ENCODE measurements at regions not wholly inside any gene's neighbourhood (a gene's known extent, or its start where the extent isn't known, plus 50 kb on each side); places are given as distances from the start of the nearest gene placed in this dataset.
"Not testable (repeated sequence)": the region's sequence is repeated elsewhere in the genome, so short reads cannot be mapped to it uniquely, and the experiment has no call there.

DNA sequence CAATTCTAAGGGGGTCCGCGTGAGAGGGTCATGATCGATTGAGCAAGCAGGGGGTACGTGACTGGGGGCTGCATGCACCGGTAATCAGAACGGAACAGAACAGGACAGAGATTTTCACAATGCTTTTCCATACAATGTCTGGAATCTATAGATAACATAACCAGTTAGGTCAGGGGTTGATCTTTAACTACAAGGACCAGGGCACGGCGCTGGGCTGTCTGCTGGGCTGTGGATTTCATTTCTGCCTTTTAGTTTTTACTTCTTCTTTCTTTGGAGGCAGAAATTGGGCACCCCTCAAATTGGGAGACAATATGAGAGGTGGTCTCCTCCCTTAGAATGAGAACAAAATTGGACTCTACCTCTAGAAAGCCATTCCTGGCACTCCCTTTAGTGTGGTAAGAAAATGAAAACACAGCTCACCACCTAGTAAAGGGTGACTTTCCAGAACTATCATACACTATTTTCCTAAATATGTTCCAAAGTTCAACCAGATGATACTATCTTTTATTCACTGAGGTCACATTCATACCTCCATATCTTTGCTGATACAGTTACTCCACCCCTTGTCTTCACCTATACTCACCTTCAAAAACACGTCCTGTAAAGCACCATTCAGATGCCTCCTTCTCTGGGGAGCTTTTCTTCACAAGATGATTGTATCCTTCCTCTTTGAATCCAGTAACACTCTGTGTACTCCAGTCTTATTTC, 1058.3 kb upstream of the SLIT2 start:
- TF ChIP-seq, protein P1, sequence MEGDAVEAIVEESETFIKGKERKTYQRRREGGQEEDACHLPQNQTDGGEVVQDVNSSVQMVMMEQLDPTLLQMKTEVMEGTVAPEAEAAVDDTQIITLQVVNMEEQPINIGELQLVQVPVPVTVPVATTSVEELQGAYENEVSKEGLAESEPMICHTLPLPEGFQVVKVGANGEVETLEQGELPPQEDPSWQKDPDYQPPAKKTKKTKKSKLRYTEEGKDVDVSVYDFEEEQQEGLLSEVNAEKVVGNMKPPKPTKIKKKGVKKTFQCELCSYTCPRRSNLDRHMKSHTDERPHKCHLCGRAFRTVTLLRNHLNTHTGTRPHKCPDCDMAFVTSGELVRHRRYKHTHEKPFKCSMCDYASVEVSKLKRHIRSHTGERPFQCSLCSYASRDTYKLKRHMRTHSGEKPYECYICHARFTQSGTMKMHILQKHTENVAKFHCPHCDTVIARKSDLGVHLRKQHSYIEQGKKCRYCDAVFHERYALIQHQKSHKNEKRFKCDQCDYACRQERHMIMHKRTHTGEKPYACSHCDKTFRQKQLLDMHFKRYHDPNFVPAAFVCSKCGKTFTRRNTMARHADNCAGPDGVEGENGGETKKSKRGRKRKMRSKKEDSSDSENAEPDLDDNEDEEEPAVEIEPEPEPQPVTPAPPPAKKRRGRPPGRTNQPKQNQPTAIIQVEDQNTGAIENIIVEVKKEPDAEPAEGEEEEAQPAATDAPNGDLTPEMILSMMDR (IDR thresholded peaks at IDR 0.05; ENCODE audit: insufficient read depth, low read length, poor library complexity, severe bottlenecking): no peak

GRCh38 chr4:19191979-19192650, 1059.6 kb upstream of the SLIT2 start:
- TF ChIP-seq, protein P1 (IDR thresholded peaks at IDR 0.05; ENCODE audit: insufficient read depth, low read length, poor library complexity, severe bottlenecking): no peak
- no peaks in the 10 kb centered on the region for H3K27me3 ChIP-seq (replicated peaks; ENCODE audit: control insufficient read depth, insufficient read depth, low read length)

More for the DNA sequence above, 1058.3 kb upstream of the SLIT2 start:
- no peak for DNase-seq (ENCODE audit: extremely low read depth, insufficient read length)
- H3K36me3 ChIP-seq (ENCODE audit: control insufficient read depth, insufficient read depth, low read length): no peaks in the 10 kb centered on the region
- H3K4me3 ChIP-seq (replicated peaks; ENCODE audit: low read depth, low read length): no peak overlapping the region
- no peaks in the 10 kb centered on the region for H3K27me3 ChIP-seq (replicated peaks; ENCODE audit: control insufficient read depth, insufficient read depth, low read length)

GRCh38 chr4:19187691-19188090, 1064.0 kb upstream of the SLIT2 start:
- Histone ChIP-seq H3K27me3 (replicated peaks; ENCODE audit: control insufficient read depth, insufficient read depth, low read length) (no peaks in the 10 kb centered on the region), H3K36me3 (ENCODE audit: control insufficient read depth, insufficient read depth, low read length) (no peaks in the 10 kb centered on the region), H3K4me3 (replicated peaks; ENCODE audit: low read depth, low read length) (no peak overlapping the region)
- DNase-seq (ENCODE audit: extremely low read depth, insufficient read length): no peak
- TF ChIP-seq, protein P1 (IDR thresholded peaks at IDR 0.05; ENCODE audit: insufficient read depth, low read length, poor library complexity, severe bottlenecking): no peak

More at GRCh38 chr4:19191979-19192650, 1059.6 kb upstream of the SLIT2 start:
- Histone ChIP-seq H3K4me3 (replicated peaks; ENCODE audit: low read depth, low read length) (no peak overlapping the region), H3K36me3 (ENCODE audit: control insufficient read depth, insufficient read depth, low read length) (no peaks in the 10 kb centered on the region)
- no peak for DNase-seq (ENCODE audit: extremely low read depth, insufficient read length)

DNA sequence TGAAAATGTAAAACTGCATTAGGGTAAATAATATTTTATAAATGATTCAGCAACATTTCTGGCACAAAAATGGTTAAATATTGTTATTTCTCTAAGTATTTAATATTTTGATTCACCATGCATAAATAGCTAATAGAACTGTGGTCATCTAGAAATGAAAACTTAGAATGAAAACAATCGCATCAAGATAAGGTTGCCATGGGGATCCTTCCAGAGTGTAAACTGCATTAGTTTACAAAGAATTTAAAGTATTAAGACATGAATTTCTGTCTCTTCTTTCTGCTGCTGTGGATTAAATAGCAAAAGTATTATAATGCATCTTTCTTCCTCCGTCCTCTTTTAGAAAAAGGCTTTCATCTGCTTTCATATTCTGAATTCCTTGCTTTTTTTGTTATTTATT, 1064.6 kb upstream of the SLIT2 start:
- DNase-seq (ENCODE audit: extremely low read depth, insufficient read length): no peak
- Histone ChIP-seq H3K36me3 (ENCODE audit: control insufficient read depth, insufficient read depth, low read length) (no peaks in the 10 kb centered on the region), H3K4me3 (replicated peaks; ENCODE audit: low read depth, low read length) (no peak overlapping the region), H3K27me3 (replicated peaks; ENCODE audit: control insufficient read depth, insufficient read depth, low read length) (no peaks in the 10 kb centered on the region)
- TF ChIP-seq, protein P1 (IDR thresholded peaks at IDR 0.05; ENCODE audit: insufficient read depth, low read length, poor library complexity, severe bottlenecking): no peak

GRCh38 chr4:19181631-19182030, 1070.1 kb upstream of the SLIT2 start:
- not testable (repeated sequence) for DNase-seq (ENCODE audit: extremely low read depth, insufficient read length); H3K4me3 ChIP-seq (replicated peaks; ENCODE audit: low read depth, low read length); H3K36me3 ChIP-seq (ENCODE audit: control insufficient read depth, insufficient read depth, low read length); H3K27me3 ChIP-seq (replicated peaks; ENCODE audit: control insufficient read depth, insufficient read depth, low read length)

GRCh38 chr4:19178835-19179234, 1072.9 kb upstream of the SLIT2 start:
- no peak for DNase-seq (ENCODE audit: extremely low read depth, insufficient read length)
- TF ChIP-seq, protein P1 (IDR thresholded peaks at IDR 0.05; ENCODE audit: insufficient read depth, low read length, poor library complexity, severe bottlenecking): no peak
- Histone ChIP-seq H3K4me3 (replicated peaks; ENCODE audit: low read depth, low read length) (no peak overlapping the region), H3K36me3 (ENCODE audit: control insufficient read depth, insufficient read depth, low read length) (no peaks in the 10 kb centered on the region), H3K27me3 (replicated peaks; ENCODE audit: control insufficient read depth, insufficient read depth, low read length) (no peaks in the 10 kb centered on the region)

Data from GM06990 (cell line).